Activated T-cell treated with anti-CD3 and anti-CD28 coated beads for 24 hours (primary cell): ENCODE measurements at regions not wholly inside any gene's neighbourhood (a gene's known extent, or its start where the extent isn't known, plus 50 kb on each side); places are given as distances from the start of the nearest gene placed in this dataset.
"Not testable (repeated sequence)": the region's sequence is repeated elsewhere in the genome, so short reads cannot be mapped to it uniquely, and the experiment has no call there.

Experiments used
- DNase-seq: peaks from one replicate; pipeline ENCODE4 v3.0.0-alpha.2; 2020; ENCODE audit warnings: low read depth

GRCh38 chr1:143611159-143611558 lies 360.6 kb downstream of the FAM72C start:
- DNase-seq = no peak

- DNase-seq = no peak
Observed at GRCh38 chr1:143610196-143610595, 361.6 kb downstream of the FAM72C start.

- no peak for DNase-seq
Observed at GRCh38 chr1:143604887-143605286, 366.9 kb downstream of the FAM72C start.

GRCh38 chr1:143584508-143584907 lies 387.3 kb downstream of the FAM72C start:
- no peak for DNase-seq

GRCh38 chr1:143574891-143575520 lies 396.8 kb downstream of the FAM72C start:
- no peak for DNase-seq

GRCh38 chr1:143572661-143573060 lies 399.1 kb downstream of the FAM72C start:
- not testable (repeated sequence) for DNase-seq

- not testable (repeated sequence) for DNase-seq
Observed at GRCh38 chr1:143563761-143564160, 408.0 kb downstream of the FAM72C start.

- DNase-seq = no peak
Observed at GRCh38 chr1:143553627-143554026, 418.2 kb downstream of the FAM72C start.

GRCh38 chr1:143504703-143505102 lies 467.1 kb downstream of the FAM72C start:
- not testable (repeated sequence) for DNase-seq

GRCh38 chr1:143504080-143504479 lies 467.7 kb downstream of the FAM72C start:
- DNase-seq = not testable (repeated sequence)

GRCh38 chr1:143503048-143503447 lies 468.7 kb downstream of the FAM72C start:
- not testable (repeated sequence) for DNase-seq

GRCh38 chr1:143502038-143502437 lies 469.7 kb downstream of the FAM72C start:
- not testable (repeated sequence) for DNase-seq

GRCh38 chr1:143498059-143498749 lies 473.6 kb downstream of the FAM72C start:
- DNase-seq = not testable (repeated sequence)

- DNase-seq = no peak
Observed at GRCh38 chr1:143497374-143497747, 474.4 kb downstream of the FAM72C start.

- DNase-seq = not testable (repeated sequence)
Observed at GRCh38 chr1:143496526-143497373, 475.0 kb downstream of the FAM72C start.
